HG03108 (cell line): ENCODE measurements at regions not wholly inside any gene's neighbourhood (a gene's known extent, or its start where the extent isn't known, plus 50 kb on each side); places are given as distances from the start of the nearest gene placed in this dataset.

Experiments
- ATAC-seq: cut with Tn5 transposase; IDR thresholded peaks from one replicate; pipeline ENCODE4 v1.9.1; 2021; ENCODE audit warnings: moderate library complexity; ENCODE audit not compliant: unreplicated experiment

DNA sequence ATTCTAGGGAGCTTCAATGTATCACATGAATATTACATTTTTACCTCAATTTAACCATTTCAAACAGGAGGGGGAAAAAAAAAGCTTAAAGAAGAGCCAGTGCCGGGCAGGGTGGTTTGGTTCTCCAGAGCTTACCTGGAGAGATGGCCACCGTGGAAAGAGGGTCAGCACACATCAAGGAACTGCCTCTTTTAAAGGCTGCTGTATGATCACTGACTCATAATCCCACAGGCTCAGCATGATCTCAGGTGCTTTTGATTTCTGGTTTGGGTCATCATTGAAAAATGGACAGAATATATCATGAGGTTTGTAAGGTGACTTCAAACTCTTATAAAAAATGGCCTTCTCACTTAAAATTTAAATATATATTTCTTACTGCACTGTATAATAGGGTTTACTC lies 67.5 kb upstream of the MDFIC start:
- no peak for ATAC-seq

DNA sequence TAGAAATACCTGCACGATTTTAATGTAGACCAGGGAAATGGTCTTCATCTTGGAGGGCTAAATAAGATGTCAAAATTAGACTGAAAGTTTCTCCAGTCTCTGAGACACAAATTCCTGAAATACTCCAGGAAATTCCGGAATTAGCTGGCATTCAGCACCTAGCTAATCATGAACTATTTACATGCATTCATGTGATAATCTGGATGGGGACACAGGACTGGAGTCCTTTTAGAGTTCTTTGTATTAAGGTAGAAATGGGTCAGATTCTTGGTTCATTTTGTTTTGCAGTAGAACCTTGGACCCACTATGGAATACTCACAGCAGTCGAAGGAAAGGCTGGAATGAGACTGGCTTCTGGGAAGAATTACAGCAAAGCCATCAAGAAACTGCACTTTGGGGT lies 65.3 kb upstream of the MDFIC start:
- no peak for ATAC-seq

DNA sequence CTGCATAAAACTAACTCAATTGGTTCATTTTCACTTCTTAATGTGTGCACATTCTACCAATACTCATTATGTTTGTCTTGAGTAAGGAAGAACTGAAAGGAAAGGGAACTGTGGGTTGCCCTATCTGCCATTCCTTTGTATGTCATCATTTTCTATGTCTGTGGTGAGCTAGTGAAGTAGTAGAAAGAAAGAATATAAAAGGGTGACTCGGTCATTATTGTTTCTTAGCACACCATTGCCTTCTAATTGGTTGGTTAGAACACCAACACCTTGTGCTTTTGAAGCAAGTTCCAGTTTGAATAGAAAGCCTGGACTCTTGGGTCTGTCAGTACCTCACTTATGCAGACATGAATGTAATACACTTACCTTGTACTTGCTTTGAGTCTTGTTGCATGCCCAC lies 64.3 kb upstream of the MDFIC start:
- no peak for ATAC-seq

DNA sequence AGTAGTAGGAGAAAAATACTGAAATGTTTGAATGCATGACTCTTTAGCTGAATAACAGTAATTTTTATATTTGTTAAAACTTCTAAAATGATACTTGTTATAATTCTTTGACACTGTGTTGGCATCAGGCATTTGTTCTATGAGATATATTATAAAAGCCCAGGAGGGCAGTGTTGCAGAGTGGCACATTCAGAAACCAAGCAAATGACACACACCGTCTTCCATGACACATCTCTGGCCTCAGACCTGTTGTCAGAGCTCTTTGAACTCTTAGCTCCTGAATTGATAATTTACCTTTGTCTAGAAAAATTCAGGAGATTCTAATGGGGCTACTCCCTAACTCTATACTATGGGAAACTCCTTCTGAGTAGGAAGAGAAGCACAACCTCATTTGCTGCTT lies 62.4 kb upstream of the MDFIC start:
- ATAC-seq: no peak

DNA sequence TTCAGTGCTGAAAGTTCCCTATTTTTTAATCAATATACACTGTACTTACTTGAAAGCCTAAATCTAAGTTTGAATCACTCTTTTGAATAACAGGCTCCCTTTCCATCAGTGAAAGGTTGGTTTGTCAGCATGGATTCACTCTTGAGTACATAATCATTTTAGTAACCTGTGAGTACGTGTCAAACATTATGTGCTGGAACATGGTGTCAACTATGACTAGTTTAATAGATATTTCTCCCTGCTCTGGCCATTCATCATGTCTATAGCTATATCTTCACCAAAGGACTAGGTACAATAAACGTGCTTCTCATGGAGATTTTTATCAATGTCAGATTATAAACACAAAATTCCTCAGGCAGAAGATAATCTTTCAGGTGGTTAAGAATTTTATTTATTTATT lies 61.7 kb upstream of the MDFIC start:
- ATAC-seq: no peak

DNA sequence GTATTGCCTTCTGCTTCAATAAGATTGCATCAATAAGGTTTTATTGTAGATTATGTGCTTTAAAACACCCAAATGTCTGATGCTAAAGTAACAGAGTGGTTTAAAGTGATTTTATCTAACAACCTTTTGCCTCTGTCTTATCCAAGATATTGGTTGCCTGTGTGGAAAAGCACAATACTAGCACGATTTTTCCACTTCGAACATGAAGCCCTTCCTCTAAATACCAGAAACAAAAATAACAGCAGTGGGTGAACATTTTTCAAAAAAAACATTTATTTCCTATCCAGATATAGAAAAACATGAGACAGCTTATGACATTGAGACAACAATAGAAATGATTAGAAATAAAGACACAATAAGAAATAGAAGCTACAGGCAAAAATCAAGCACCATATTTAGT lies 59.5 kb upstream of the MDFIC start:
- ATAC-seq: no peak

DNA sequence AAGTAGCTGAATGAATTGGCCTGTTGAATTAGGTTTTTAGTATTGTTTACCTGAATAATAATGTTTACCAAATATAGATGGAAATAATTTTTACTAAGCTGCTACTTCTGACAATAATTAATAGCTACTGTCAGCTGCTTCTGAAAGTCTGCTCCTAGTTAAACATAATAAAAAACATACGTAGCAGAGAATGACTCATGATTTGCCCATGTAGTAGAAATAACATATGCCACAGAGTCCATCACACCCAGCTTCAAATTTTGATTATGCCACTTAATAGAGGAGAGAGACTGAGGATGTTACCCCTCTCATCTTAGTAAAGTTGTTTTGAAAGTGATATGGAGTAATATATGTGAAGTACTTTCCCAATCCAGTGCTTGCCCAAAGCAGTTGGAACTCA lies 57.6 kb upstream of the MDFIC start:
- no peak for ATAC-seq

DNA sequence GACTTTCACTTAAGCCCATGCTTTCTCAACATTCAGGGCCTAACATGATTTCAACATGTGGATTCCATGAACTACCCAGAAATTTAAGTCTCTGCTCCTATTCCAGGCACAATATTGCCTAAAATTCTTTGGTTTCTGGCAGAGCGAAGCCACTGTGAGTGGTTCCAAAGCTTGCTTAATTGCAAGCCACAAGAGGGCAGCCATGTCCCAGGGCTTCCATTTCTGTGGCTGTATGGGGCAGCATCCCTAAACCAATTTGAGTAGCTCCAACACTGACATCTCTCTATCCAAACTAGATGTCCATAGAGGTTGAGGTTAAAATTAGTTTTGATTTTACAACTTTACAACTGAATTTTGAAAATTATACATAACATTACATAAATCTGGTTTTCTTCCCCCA lies 56.3 kb upstream of the MDFIC start:
- peak; percentile 92 for ATAC-seq
